ENCODE measurements at regions not wholly inside any gene's neighbourhood (a gene's known extent, or its start where the extent isn't known, plus 50 kb on each side); places are given as distances from the start of the nearest gene placed in this dataset.
"Not testable (repeated sequence)": the region's sequence is repeated elsewhere in the genome, so short reads cannot be mapped to it uniquely, and the experiment has no call there.

- no peak overlapping the region for H3K4me3 ChIP-seq (ENCODE audit: low read depth, low read length)
- DNase-seq (ENCODE audit: low read depth), result peak; percentile 18
- TF ChIP-seq CTCF (IDR thresholded peaks at IDR 0.05; ENCODE audit: insufficient read depth, low read depth, low read length), result no peak
These were observed 84.0 kb downstream of the FMO4 start for GRCh38 chr1:171397851-171398469.

GRCh38 chr1:171403393-171403792 lies 81.9 kb upstream of the PRRC2C start:
- TF ChIP-seq CTCF (IDR thresholded peaks at IDR 0.05; ENCODE audit: insufficient read depth, low read depth, low read length), result no peak
- H3K4me3 ChIP-seq (ENCODE audit: low read depth, low read length), result no peak overlapping the region
- DNase-seq (ENCODE audit: low read depth), result no peak

GRCh38 chr1:171405391-171405714 lies 80.0 kb upstream of the PRRC2C start:
- no peak overlapping the region for H3K4me3 ChIP-seq (ENCODE audit: low read depth, low read length)
- TF ChIP-seq CTCF (IDR thresholded peaks at IDR 0.05; ENCODE audit: insufficient read depth, low read depth, low read length), result no peak
- no peak for DNase-seq (ENCODE audit: low read depth)

- not testable (repeated sequence) for DNase-seq (ENCODE audit: low read depth); H3K4me3 ChIP-seq (ENCODE audit: low read depth, low read length)
These were observed 71.8 kb upstream of the PRRC2C start for GRCh38 chr1:171413557-171413956.

GRCh38 chr1:171418546-171418945 lies 66.8 kb upstream of the PRRC2C start:
- DNase-seq (ENCODE audit: low read depth), result no peak
- H3K4me3 ChIP-seq (ENCODE audit: low read depth, low read length), result no peak overlapping the region
- no peak for TF ChIP-seq CTCF (IDR thresholded peaks at IDR 0.05; ENCODE audit: insufficient read depth, low read depth, low read length)

GRCh38 chr1:171420810-171421209 lies 64.5 kb upstream of the PRRC2C start:
- DNase-seq (ENCODE audit: low read depth), result no peak
- TF ChIP-seq CTCF (IDR thresholded peaks at IDR 0.05; ENCODE audit: insufficient read depth, low read depth, low read length), result no peak
- H3K4me3 ChIP-seq (ENCODE audit: low read depth, low read length), result no peak overlapping the region

GRCh38 chr1:171421413-171422020 lies 63.8 kb upstream of the PRRC2C start:
- TF ChIP-seq CTCF (IDR thresholded peaks at IDR 0.05; ENCODE audit: insufficient read depth, low read depth, low read length), result no peak
- no peak overlapping the region for H3K4me3 ChIP-seq (ENCODE audit: low read depth, low read length)
- DNase-seq (ENCODE audit: low read depth), result no peak
